ENCODE measurements at regions not wholly inside any gene's neighbourhood (a gene's known extent, or its start where the extent isn't known, plus 50 kb on each side); places are given as distances from the start of the nearest gene placed in this dataset.
"Not testable (repeated sequence)": the region's sequence is repeated elsewhere in the genome, so short reads cannot be mapped to it uniquely, and the experiment has no call there.

- no peaks in the 10 kb centered on the region for H3K27me3 ChIP-seq (ENCODE audit: insufficient read depth, low read length)
Observed at GRCh38 chr1:185653615-185654014, 80.6 kb upstream of the HMCN1 start.

GRCh38 chr1:185652348-185652747, 81.8 kb upstream of the HMCN1 start:
- Histone ChIP-seq H3K27me3 (ENCODE audit: insufficient read depth, low read length) (no peaks in the 10 kb centered on the region), H3K4me1 (ENCODE audit: insufficient read depth, low read length) (no peaks in the 10 kb centered on the region), H3K9me3 (ENCODE audit: low read depth, low read length) (no peaks in the 10 kb centered on the region), H3K4me3 (ENCODE audit: low read length) (no peak overlapping the region)

More at GRCh38 chr1:185653615-185654014, 80.6 kb upstream of the HMCN1 start:
- H3K4me3 ChIP-seq (ENCODE audit: low read length): no peak overlapping the region
- no peaks in the 10 kb centered on the region for H3K9me3 ChIP-seq (ENCODE audit: low read depth, low read length)
- no peaks in the 10 kb centered on the region for H3K4me1 ChIP-seq (ENCODE audit: insufficient read depth, low read length)

DNA sequence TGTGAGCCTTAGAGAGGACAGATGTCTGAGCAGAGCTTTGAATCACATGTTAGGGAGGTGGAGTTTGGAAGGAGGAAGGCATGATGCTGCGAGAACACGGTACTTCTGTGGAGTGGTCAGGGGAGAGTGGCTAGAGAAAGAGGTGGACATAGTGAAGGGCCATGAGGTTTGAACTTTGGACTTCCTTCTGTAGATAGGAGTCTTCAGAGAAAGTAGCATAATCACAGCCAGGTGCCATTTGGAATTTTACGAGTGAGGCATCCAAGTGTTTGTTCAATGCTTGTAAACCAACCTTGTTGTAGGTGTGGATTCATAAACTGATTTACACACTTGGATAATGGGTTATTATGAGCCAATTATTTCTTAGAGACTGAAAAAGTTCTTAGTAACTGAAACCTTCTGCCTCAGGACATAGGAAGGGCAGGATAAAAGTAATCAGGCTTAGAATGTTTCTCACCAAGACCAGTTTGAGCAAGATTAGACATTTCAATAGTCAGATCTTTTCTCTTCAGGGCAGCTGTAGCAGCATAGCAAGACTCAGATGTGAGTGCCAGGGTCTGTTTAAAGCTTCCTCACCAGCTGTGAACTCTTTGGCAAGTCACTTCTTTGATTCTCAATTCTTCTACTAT, 83.5 kb upstream of the HMCN1 start:
- Histone ChIP-seq H3K9me3 (ENCODE audit: low read depth, low read length) (no peaks in the 10 kb centered on the region), H3K27me3 (ENCODE audit: insufficient read depth, low read length) (no peaks in the 10 kb centered on the region), H3K4me3 (ENCODE audit: low read length) (no peak overlapping the region), H3K4me1 (ENCODE audit: insufficient read depth, low read length) (no peaks in the 10 kb centered on the region)

DNA sequence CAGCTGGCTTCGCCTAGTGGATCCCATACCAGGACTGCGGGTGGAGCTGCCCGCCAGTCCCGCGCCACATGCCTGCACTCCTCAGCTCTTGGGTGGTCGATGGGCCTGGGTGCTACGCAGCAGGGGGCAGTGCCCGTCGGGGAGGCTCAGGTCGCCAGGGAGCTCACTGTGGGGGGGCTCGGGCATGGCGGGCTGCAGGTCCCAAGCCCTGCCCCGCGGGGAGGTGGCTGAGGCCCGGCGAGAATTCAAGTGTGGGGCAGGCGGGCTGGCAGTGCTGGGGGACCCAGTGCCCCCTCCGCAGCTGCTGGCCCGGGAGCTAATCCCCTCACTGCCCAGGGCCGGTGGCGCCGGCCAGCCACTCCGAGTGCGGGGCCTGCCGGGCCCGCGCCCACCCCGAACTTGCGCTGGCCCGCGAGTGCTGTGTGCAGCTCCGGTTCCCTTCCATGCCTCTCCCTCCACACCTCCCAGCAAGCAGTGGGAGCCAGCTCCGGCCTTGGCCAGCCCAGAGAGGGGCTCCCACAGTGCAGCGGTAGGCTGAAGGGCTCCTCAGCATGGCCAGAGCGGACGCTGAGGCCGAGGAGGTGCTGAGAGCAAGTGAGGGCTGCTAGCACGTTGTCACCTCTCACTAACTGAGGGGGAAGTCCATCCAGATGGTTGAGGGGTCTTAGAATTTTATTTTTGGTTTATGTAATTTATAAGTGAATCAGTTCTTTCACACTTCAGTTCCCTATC, 85.2 kb upstream of the HMCN1 start:
- Histone ChIP-seq H3K9me3 (ENCODE audit: low read depth, low read length) (no peaks in the 10 kb centered on the region), H3K4me3 (ENCODE audit: low read length) (no peak overlapping the region), H3K27me3 (ENCODE audit: insufficient read depth, low read length) (no peaks in the 10 kb centered on the region), H3K4me1 (ENCODE audit: insufficient read depth, low read length) (no peaks in the 10 kb centered on the region)

DNA sequence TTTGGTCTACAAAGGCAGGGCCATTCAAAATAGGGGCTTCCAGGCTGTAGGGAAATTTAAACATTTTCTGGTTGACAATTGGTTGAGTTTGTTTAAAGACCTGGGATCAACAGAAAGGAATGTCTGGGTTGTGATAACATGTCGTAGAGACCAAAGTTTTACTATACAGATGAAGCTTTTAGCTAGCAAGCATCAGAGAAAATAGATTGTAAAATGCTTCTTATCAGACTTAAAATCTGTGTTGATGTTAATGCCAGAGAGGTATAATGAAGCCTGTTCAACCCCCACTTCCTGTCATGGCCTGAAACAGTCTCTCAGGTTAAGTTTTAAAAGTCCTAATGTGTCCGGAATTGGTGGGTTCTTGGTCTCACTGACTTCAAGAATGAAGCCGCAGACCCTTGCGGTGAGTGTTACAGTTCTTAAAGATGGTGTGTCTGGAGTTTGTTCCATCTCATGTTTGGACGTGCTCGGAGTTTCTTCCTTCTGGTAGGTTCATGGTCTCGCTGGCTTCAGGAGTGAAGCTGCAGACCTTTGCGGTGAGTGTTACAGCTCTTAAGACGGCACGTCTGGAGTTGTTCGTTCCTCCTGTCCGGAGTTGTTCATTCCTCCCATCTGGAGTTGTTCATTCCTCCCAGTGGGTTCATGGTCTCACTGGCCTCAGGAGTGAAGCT, 86.5 kb upstream of the HMCN1 start:
- not testable (repeated sequence) for H3K4me1 ChIP-seq (ENCODE audit: insufficient read depth, low read length); H3K9me3 ChIP-seq (ENCODE audit: low read depth, low read length); H3K27me3 ChIP-seq (ENCODE audit: insufficient read depth, low read length); H3K4me3 ChIP-seq (ENCODE audit: low read length)

DNA sequence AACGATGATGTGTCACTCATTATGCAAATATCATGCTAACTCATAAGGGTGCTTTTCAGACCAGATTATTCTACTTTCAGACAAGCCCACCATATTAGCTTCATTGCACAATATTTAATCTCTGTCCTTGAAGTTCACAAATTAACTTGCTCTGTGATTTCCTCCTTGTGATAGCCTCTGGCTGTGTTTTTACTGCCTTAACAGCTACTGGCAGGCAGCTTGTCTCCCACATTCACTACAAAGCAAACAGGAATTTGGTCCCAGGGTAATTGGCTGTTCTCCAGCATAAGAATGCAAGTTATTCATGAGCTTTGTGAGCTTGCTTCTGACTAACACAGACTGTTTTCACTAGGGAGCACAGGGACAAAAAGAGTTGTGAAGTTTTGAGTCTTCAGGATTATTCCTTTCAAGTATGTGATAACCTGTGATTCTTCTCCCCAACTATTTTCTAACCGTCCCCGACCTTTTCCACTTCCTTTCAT, 87.9 kb upstream of the HMCN1 start:
- Histone ChIP-seq H3K4me1 (ENCODE audit: insufficient read depth, low read length) (no peaks in the 10 kb centered on the region), H3K9me3 (ENCODE audit: low read depth, low read length) (no peaks in the 10 kb centered on the region), H3K4me3 (ENCODE audit: low read length) (no peak overlapping the region), H3K27me3 (ENCODE audit: insufficient read depth, low read length) (no peaks in the 10 kb centered on the region)

DNA sequence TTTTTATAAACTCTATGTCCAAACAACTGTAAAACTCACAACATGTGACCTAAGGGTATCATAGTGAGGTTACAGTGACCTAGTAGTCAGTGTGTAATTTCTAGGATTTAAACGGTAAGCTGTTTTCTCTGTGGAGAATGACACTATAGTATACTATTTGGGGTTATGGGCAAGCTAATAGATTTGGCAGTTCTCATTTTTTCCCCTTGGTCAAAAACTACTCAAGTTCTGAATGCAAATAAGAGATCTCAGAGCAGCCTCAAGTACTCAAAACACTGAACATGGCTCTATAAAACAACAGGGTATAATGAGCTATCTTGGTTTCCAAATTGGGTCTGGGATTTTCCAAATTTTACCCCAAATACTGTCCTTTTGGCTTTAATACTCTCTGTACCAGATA, 88.5 kb upstream of the HMCN1 start:
- H3K4me1 ChIP-seq (ENCODE audit: insufficient read depth, low read length): no peaks in the 10 kb centered on the region
- H3K4me3 ChIP-seq (ENCODE audit: low read length): no peak overlapping the region
- H3K9me3 ChIP-seq (ENCODE audit: low read depth, low read length): no peaks in the 10 kb centered on the region
- no peaks in the 10 kb centered on the region for H3K27me3 ChIP-seq (ENCODE audit: insufficient read depth, low read length)

DNA sequence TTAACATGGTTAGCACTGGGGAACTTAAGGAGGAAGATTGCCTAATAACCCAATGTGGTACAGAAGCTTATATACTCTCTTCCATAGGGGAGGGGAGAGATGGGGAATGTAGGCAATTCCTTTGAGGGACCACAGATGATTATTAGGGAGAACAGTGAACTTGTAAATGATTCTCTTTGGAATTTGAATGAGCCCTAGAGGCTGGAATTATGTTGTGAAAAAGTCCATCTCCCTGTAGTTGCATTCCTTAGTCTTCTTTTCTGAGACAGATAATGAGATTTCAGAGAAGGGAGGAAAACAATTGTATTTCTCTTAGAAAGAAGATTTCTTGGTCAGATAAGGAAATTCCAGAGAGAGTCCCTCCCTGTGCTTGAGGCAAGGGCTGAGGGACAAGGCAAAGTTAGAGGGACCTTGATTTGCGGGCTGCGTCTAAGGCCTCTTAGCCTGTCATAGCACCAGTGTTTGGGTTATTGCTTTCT, 89.0 kb upstream of the HMCN1 start:
- H3K4me3 ChIP-seq (ENCODE audit: low read length): no peak overlapping the region
- no peaks in the 10 kb centered on the region for H3K27me3 ChIP-seq (ENCODE audit: insufficient read depth, low read length)
- no peaks in the 10 kb centered on the region for H3K4me1 ChIP-seq (ENCODE audit: insufficient read depth, low read length)
- H3K9me3 ChIP-seq (ENCODE audit: low read depth, low read length): no peaks in the 10 kb centered on the region

- H3K4me3 ChIP-seq (ENCODE audit: low read length): no peak overlapping the region
- no peaks in the 10 kb centered on the region for H3K4me1 ChIP-seq (ENCODE audit: insufficient read depth, low read length)
- H3K27me3 ChIP-seq (ENCODE audit: insufficient read depth, low read length): no peaks in the 10 kb centered on the region
- H3K9me3 ChIP-seq (ENCODE audit: low read depth, low read length): no peaks in the 10 kb centered on the region
Observed at GRCh38 chr1:185644531-185644930, 89.7 kb upstream of the HMCN1 start.

DNA sequence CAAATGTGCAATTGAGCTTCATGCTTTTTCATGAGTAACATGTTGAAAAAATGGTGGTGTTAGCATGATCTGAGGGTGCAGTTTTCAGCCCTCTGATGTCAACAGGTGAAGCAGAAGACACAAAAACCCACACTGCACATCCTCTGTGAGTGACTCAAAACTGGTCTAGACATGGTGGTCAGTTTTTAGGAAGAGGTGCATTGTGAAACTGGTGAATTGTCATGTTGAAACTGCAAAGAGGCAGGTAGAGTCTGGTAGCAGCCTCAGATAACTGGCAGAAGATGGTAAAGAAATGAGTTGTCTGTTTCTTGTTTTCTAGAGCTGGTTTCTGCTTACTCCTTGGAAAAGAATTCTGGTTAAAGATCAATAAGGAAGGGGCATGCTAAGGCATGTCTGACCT, 97.3 kb upstream of the HMCN1 start:
- Histone ChIP-seq H3K4me3 (ENCODE audit: low read length) (no peak overlapping the region), H3K9me3 (ENCODE audit: low read depth, low read length) (no peaks in the 10 kb centered on the region), H3K4me1 (ENCODE audit: insufficient read depth, low read length) (peaks cover 24% of the 10 kb centered on the region), H3K27me3 (ENCODE audit: insufficient read depth, low read length) (no peaks in the 10 kb centered on the region)

- Histone ChIP-seq H3K4me1 (ENCODE audit: insufficient read depth, low read length) (peaks cover 24% of the 10 kb centered on the region), H3K27me3 (ENCODE audit: insufficient read depth, low read length) (no peaks in the 10 kb centered on the region), H3K4me3 (ENCODE audit: low read length) (no peak overlapping the region), H3K9me3 (ENCODE audit: low read depth, low read length) (no peaks in the 10 kb centered on the region)
Observed at GRCh38 chr1:185634704-185635103, 99.5 kb upstream of the HMCN1 start.

DNA sequence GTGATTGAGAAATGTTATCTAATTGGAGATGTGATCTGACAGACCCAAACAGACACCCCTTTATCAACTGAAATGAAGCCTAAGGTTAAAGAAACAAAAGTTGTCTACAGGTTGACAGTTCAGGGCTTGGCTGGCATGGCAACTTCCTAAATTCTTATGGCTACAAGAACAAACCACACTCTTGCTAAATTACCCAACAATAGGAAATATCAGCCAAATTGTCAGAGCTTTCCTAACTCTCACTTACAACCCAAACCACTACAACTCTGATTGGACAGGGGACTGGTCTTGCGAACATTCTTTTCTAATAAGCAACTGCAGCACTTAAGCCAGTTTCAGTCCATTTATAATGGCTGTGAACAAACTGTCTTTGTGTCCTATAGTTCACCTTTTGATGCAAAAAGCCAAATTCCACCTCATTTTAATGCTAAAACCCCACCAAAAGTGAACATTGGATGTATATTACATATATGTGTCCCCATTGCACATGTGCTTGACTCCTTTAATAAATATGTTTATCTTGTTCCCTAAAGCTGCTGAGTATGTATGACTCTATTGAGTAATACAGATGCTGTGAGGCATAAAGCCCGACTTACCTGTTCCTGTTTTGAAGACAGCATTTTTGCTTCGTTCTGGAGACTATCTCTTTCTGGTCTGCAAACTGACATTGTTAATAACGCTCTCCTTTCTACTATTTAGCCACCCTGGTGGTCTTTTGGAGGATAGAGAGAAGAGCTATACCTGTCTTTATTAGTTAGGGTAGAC, 101.3 kb upstream of the HMCN1 start:
- no peaks in the 10 kb centered on the region for H3K9me3 ChIP-seq (ENCODE audit: low read depth, low read length)
- no peak overlapping the region for H3K4me3 ChIP-seq (ENCODE audit: low read length)
- no peaks in the 10 kb centered on the region for H3K27me3 ChIP-seq (ENCODE audit: insufficient read depth, low read length)
- H3K4me1 ChIP-seq (ENCODE audit: insufficient read depth, low read length): peaks cover 24% of the 10 kb centered on the region

DNA sequence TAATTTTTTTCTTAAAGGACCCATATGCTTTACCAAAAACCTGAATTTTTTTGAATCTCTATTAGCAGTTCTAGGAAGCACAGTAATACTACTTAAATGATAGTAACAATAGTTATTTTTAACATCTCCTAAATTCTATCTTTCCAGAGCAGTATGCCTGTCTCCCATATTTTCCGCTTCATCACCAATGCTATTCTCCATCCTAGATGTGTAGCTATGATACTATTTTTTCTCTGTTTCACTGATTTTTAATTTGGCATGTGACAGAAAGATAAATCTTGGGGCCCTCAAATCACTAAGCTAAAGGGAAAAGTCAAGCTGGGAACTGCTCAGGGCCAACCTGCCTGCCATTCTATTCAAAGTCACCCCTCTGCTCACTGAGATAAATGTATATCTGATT, 102.3 kb upstream of the HMCN1 start:
- no peaks in the 10 kb centered on the region for H3K27me3 ChIP-seq (ENCODE audit: insufficient read depth, low read length)
- H3K4me1 ChIP-seq (ENCODE audit: insufficient read depth, low read length): peaks cover 24% of the 10 kb centered on the region
- no peaks in the 10 kb centered on the region for H3K9me3 ChIP-seq (ENCODE audit: low read depth, low read length)

DNA sequence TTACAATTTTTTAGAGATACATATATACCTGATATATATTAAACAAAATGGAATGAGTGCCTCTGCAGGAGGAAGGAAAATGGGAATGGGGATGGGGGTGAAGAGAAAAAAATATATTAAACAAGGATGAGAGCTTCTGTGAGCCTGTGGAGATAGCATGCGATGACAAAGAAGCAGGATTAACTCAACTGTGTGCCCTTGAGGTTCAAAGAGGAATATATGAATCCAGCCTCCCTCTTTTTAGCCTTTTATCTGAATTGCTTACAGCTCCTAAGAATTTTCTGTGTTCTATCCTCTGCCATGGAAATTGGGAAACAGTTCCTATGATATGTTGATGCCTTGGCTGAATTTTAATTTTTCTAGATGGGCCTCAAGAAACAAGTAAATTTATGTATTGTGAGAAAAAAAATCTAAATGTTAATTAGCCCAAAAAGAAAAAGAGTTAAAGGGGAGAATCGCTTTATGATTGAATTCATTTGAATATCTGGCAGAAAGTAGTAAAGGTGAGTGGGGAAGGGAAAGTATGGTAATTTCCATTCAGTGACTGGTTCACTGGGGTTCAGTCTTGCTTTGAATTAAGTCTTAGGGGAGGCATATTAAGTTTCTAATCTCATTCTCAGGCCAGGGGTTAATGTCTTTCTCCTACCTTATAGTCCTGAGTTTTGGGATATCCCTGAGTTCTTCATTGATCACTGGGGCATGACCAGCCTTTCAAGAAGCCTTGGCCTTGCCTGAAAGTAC, 106.3 kb upstream of the HMCN1 start:
- H3K9me3 ChIP-seq (ENCODE audit: low read depth, low read length): no peaks in the 10 kb centered on the region
- no peaks in the 10 kb centered on the region for H3K27me3 ChIP-seq (ENCODE audit: insufficient read depth, low read length)
- peaks cover 9% of the 10 kb centered on the region for H3K4me1 ChIP-seq (ENCODE audit: insufficient read depth, low read length)
- H3K4me3 ChIP-seq (ENCODE audit: low read length): no peak overlapping the region

More for the DNA sequence above, 102.3 kb upstream of the HMCN1 start:
- H3K4me3 ChIP-seq (ENCODE audit: low read length): no peak overlapping the region

Measured in mononuclear cell (primary cell).